ENCODE measurements at regions not wholly inside any gene's neighbourhood (a gene's known extent, or its start where the extent isn't known, plus 50 kb on each side); places are given as distances from the start of the nearest gene placed in this dataset.

GRCh38 chr20:24875078-24875477 lies 74.0 kb upstream of the CST7 start:
- DNase-seq (ENCODE audit: low read depth), result no peak
- H3K4me3 ChIP-seq (ENCODE audit: low read depth, low read length), result no peak overlapping the region
- TF ChIP-seq, protein P1, sequence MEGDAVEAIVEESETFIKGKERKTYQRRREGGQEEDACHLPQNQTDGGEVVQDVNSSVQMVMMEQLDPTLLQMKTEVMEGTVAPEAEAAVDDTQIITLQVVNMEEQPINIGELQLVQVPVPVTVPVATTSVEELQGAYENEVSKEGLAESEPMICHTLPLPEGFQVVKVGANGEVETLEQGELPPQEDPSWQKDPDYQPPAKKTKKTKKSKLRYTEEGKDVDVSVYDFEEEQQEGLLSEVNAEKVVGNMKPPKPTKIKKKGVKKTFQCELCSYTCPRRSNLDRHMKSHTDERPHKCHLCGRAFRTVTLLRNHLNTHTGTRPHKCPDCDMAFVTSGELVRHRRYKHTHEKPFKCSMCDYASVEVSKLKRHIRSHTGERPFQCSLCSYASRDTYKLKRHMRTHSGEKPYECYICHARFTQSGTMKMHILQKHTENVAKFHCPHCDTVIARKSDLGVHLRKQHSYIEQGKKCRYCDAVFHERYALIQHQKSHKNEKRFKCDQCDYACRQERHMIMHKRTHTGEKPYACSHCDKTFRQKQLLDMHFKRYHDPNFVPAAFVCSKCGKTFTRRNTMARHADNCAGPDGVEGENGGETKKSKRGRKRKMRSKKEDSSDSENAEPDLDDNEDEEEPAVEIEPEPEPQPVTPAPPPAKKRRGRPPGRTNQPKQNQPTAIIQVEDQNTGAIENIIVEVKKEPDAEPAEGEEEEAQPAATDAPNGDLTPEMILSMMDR (IDR thresholded peaks at IDR 0.05; ENCODE audit: insufficient read depth, low read length), result no peak

DNA sequence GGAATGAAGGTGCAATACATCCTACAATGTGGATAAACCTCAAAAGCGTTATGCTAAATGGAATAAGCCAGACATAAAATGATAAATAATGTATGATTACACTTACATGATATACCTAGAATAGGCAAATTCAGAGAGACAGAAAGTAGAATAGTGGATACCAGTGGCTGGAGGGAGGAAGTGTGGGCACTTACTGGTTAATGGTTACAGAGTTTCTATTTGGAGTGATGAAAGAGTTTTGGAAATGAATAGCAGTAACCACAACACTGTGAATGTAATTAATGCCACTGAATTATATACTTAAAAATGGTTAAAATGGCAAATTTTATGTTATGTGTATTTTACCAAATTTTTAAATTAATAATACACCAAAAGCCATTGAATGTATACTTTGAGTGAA lies 71.4 kb upstream of the CST7 start:
- no peak for DNase-seq (ENCODE audit: low read depth)
- H3K4me3 ChIP-seq (ENCODE audit: low read depth, low read length), result no peak overlapping the region
- TF ChIP-seq, protein P1 (IDR thresholded peaks at IDR 0.05; ENCODE audit: insufficient read depth, low read length), result no peak

DNA sequence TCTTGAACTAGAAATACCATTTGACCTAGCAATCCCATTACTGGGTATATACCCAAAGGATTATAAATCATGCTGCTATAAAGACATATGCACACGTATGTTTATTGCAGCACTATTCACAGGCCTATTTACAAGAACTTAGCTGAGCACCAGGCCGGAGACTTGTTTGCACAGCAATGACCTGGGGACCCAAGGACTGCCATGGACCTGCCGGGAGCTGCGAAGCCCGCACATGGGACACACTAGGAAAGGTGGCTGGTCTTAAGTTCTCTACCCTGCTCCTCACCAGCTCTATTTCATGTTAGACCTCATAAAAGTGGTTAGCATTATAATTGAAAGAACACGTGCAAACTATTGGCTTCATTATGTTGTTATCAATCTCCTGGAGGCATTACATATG lies 70.4 kb upstream of the CST7 start:
- TF ChIP-seq, protein P1 (IDR thresholded peaks at IDR 0.05; ENCODE audit: insufficient read depth, low read length), result no peak
- no peak overlapping the region for H3K4me3 ChIP-seq (ENCODE audit: low read depth, low read length)
- DNase-seq (ENCODE audit: low read depth), result no peak

- TF ChIP-seq, protein P1 (IDR thresholded peaks at IDR 0.05; ENCODE audit: insufficient read depth, low read length), result no peak
- H3K4me3 ChIP-seq (ENCODE audit: low read depth, low read length), result no peak overlapping the region
These were observed 69.2 kb upstream of the CST7 start for GRCh38 chr20:24879875-24880274.

GRCh38 chr20:24880356-24880755 lies 68.7 kb upstream of the CST7 start:
- no peak for DNase-seq (ENCODE audit: low read depth)
- TF ChIP-seq, protein P1 (IDR thresholded peaks at IDR 0.05; ENCODE audit: insufficient read depth, low read length), result no peak

More at GRCh38 chr20:24879875-24880274, 69.2 kb upstream of the CST7 start:
- no peak for DNase-seq (ENCODE audit: low read depth)

DNA sequence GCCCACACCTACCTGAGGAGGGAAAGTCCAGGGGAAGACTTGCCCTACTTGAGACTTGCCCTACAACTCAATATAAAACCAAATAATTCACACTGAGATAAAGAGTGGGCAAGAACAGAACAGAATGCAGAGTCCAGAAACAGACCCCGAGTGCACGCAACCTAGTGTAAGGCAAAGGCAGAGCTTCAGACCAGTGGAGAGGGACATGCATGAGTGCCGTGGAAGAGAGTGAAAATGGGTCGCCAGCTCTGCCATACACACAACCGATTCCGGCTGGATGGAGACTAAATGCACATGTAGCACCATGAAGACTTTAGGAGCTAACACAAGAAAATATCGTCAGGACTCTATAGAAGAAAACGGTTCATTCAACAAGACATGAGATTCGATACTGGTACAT lies 58.8 kb upstream of the CST7 start:
- TF ChIP-seq, protein P1 (IDR thresholded peaks at IDR 0.05; ENCODE audit: insufficient read depth, low read length), result no peak
- no peak overlapping the region for H3K4me3 ChIP-seq (ENCODE audit: low read depth, low read length)
- DNase-seq (ENCODE audit: low read depth), result no peak

More at GRCh38 chr20:24880356-24880755, 68.7 kb upstream of the CST7 start:
- H3K4me3 ChIP-seq (ENCODE audit: low read depth, low read length), result no peak overlapping the region

All from fibroblast of the aortic adventitia (primary cell).